Inflammatory macrophage (primary cell): ENCODE measurements at regions not wholly inside any gene's neighbourhood (a gene's known extent, or its start where the extent isn't known, plus 50 kb on each side); places are given as distances from the start of the nearest gene placed in this dataset.
"Not testable (repeated sequence)": the region's sequence is repeated elsewhere in the genome, so short reads cannot be mapped to it uniquely, and the experiment has no call there.

ENCODE experiments used
- DNase-seq, 2 donors: peaks; one replicate each; pipeline ENCODE4 v3.0.0-alpha.2; 2020 to 2022

DNA sequence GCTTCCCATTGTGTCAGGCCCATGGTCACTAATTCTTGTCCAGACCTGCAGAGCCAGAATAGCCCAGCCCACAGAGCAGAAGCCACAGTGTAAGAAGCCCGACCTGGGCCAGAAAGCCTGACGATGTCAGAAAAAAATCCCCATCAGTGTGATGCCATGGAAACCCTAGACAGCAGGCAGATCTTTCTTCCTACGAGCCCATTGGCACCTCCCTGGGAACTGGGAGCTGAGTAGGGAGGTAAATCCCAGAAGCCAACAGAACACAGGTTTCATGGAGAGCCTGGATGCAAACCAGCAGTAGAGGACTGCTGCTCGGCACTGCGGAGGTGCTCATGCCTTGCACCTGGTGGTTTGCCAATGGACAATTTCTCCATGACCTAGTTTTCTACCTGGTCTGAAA is 82.2 kb upstream of the SLC22A16 start:
- no peak for DNase-seq

DNA sequence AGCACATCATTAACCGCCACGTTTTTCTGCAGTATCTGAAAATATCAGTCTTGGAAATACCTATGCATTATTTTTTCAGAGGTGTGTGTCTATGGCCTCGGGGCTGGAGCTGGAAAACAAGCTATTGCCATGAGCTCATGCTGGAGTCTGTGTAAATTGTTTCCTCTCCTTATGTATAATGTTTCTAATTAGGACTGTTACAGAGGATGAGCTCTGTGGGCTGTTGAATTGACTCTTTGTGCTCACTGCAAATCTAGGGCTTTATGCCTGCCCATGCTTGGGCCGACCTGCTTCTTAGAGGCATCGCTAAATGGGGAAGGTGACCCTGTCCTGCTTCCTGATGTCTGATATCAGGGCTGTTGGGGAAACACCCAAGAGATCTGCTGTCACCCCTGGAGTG is 80.8 kb upstream of the SLC22A16 start:
- DNase-seq: no peak

GRCh38 chr6:110556317-110557110 is 80.1 kb upstream of the SLC22A16 start:
- DNase-seq: no peak

GRCh38 chr6:110554966-110555460 is 78.6 kb upstream of the SLC22A16 start:
- no peak for DNase-seq

GRCh38 chr6:110554441-110554840 is 78.0 kb upstream of the SLC22A16 start:
- no peak for DNase-seq

GRCh38 chr6:110552901-110553641 is 76.7 kb upstream of the SLC22A16 start:
- no peak for DNase-seq

DNA sequence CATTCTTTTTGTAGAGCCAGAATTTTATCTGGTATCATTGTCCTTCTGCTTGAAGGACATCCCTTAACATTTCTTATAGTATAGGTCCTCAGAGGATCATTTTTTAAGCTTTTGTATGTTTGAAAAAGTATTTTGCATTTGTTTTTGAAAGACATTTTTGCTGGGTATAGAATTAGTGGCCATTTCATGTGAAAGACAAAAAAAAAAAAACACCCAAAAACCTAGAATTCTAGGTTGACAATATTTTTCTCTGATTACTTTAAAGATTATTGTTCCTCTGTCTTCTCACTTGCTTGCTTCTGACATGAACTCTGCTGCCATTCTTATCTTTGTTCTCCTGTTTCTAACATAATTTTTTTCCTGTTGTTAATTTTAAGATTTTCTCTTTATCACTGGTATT is 75.7 kb upstream of the SLC22A16 start:
- DNase-seq: no peak

DNA sequence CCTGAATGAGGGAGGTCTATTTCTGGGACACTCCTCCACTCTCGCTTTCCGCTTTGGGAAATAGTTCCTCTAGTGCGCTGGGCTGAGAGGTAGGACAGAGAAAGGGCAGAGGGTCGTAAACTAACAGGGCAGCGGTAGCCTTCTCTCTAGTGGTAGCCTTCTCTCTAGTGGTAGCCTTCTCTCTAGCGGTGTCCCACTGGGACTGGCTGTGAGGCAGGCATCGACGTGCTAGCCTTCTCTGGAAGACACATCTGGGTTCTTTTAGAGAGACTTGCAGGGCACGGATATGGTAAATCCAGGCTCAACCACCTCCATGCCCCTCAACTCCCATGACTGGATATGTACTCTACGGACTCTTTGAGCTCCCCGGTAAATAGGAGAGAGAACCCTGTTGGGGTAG is 74.7 kb upstream of the SLC22A16 start:
- no peak for DNase-seq

DNA sequence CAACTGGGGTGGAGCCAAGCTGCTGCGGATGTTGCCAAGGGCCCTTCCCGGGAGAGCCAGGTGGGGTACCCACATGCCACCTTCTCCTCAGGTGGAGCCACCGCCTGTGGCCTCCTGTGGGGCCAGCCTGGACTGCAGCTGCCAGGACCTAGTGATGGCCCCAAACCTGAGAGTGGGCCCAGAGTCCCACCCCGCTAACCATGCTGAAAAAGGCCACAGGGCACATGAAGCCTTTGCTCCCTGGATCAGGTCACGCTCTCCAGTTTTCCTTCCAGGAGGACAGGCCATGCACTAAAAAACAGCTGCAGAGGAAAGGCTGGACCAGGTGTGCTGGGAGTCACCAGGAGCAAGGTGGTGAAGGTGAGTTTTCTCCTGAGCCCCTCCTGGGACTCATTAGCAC is 73.9 kb upstream of the SLC22A16 start:
- no peak for DNase-seq

GRCh38 chr6:110549277-110549676 is 72.9 kb upstream of the SLC22A16 start:
- DNase-seq: no peak

DNA sequence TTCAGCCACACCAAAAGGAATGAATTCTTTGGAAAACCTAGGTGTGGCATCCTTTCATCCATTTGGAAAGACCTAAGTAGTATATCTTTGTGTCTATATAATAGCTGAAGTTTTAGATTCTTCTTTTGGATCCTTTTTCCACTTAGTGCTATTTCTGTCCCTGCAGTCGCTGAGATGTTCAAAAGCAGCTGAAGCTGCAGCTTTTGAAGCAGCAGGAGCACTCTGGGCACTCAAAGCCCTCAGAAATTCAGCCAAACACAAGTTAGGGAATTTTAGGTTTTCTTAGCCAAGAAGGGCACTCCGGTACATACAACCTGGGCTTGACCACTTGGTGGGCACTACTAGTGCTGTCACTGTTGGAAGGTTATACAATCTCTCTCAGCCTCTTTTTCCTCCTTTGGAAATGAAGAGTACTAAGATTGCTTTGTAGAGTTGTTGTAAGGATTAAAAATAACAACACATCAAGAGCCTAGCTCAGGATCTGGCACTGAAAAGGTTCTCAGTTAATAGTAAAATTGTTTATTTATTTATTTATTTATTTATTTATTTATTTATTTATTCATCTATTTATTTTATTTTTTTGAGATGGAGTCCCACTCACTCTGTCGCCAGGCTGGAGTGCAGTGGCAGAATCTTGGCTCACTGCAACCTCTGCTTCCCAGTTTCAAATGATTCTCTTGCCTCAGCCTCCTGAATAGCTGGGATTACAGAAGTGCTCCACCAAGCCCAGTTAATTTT is 71.9 kb upstream of the SLC22A16 start:
- no peak for DNase-seq

DNA sequence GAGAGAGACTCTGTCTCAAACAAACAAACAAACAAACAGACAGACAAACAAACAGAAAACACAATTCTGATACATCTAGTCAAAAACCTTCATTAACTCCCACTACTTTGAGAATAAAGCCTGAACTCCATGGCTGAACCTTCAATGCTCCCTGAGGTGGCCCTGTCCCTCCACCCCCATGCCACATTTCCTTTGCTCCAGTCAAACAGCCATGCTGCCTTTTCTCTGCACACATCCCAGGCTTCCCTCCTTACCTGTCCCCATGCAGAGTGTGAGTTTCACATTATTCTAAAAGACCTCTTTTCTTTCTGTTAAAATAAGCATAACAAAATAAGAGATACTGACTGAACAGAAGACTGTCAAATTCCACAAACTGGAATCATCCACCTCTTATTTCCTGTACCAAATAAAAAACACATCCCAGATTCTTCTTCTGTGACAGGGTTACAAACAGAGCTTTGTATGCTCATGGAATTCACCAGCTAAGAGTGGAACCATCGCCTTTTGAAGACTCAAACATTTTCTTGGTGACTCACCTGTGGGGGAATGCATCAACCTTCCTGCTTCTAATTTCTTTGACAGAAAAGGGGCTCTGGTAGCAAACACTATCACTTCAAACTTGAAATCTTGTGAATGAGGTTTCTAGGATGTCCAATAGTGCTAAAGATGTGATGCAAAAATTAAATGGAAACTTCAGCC is 71.0 kb upstream of the SLC22A16 start:
- DNase-seq: no peak

DNA sequence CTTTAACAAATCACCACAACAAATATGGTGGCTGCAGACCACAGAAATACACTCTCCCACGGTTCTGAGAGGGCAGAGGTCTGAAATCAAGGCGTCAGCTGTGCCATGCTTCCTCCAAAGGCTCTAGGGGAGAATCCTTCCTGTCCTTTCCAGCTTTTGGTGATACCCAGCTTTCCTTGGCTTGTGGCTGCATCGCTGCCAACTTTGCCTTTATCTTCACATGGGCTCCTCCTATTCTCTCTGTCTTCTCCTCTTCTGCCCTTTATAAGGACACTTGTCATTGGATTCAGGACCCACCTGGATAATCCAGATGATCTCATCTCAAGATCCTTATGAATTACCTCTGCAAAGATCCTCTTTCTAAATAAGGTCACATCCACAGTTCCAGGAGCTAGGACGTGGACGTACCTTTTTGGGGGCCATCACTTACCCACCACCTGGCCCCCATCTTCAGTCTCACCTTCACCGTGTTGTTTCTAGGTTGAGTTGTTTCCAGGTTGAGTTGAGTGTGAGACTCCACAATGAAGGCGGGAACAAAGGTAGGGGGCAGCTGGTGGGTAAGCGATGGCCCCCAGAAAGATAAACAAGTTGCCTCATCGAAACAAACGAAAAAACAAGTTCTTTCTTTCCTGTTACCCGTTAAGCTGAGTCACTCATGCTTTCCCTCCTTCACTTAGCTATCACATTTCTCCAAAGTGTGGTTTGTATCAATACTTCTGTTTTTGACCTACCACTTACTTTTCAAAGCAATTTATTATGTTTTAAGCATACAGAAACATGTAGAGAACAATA is 68.9 kb upstream of the SLC22A16 start:
- DNase-seq: no peak

DNA sequence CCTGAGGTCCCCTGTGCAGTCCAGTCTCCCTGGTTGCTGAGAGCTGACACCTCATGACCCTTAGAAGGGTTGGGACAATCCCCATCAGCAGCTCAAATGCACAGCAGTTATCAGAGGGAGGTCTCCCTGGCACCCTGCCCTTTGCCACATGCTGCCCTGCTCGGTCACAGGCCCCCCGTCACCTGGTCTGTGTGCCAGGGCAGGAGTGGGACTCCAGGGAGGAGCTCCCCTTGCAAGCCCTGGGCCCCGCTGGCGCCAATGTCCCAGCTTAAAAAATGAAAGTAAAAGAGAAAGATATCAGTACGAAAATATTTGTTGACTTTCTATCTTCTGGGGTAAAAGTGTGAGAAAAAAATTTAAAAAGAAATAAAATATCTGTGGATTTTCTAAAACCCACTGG is 68.1 kb upstream of the SLC22A16 start:
- DNase-seq: no peak

GRCh38 chr6:110543106-110543505 is 66.7 kb upstream of the SLC22A16 start:
- no peak for DNase-seq

DNA sequence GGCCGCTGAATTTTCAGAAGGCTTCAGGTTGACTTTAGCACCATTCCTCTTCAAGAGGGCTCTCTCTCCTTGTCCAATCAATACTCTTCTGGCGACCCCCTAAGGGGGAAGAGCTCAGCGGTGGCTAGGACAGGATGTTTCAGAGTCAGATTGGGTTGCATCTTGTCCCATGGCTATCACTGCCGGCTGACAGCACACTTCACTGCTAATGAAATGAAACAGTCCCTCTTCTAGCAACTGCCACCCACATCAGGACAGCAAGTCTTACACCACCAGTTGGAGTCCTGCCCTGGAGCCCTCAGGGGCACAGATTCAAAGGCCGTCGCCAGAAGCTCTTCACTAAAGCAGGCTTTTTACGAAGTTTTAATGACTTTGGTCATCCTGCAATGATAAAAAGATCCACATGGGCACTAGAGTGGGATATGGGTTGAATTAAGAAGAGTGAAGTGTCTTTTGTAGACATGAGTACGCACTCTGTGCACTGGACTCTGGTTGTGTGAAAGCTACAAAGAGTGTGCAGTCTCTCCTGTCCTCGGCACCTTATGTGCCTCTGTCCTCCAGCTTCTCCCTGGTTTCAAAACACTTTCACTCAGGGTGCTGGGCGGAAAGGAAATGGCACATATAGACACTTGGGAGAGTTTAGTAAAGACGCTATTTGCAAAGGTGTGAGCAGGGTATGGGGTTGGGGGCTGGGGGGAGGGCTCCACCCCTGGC is 66.1 kb upstream of the SLC22A16 start:
- DNase-seq: no peak

DNA sequence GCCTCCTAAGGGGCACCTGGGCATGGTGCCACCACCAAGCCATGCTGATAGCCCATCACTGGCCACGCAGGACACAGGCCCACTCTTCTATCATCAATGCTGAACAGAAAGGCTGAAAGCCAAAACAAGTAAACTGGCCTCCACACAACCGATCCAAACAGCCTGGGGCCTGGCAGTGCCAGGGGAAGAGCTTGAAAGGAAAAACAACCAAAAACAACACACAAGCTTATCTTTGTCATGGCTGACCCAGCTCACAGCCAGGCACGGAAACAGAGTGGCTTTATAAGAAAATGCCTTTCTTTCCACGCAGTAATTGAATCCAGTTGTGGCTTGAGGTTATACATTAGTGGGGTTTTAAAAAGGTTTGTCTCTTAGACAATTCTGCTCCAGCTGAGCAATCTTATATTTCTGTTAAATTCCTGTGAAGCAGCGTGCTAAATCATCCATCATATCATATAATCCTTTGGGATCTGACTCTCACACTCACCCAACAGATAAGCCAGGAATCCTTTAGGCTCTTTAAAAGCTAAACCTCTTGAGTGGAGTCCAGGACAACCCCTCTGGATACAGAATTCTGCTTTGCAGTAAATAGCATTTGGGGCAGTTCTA is 65.4 kb upstream of the SLC22A16 start:
- no peak for DNase-seq

GRCh38 chr6:110539277-110540019 is 63.0 kb upstream of the SLC22A16 start:
- not testable (repeated sequence) for DNase-seq

DNA sequence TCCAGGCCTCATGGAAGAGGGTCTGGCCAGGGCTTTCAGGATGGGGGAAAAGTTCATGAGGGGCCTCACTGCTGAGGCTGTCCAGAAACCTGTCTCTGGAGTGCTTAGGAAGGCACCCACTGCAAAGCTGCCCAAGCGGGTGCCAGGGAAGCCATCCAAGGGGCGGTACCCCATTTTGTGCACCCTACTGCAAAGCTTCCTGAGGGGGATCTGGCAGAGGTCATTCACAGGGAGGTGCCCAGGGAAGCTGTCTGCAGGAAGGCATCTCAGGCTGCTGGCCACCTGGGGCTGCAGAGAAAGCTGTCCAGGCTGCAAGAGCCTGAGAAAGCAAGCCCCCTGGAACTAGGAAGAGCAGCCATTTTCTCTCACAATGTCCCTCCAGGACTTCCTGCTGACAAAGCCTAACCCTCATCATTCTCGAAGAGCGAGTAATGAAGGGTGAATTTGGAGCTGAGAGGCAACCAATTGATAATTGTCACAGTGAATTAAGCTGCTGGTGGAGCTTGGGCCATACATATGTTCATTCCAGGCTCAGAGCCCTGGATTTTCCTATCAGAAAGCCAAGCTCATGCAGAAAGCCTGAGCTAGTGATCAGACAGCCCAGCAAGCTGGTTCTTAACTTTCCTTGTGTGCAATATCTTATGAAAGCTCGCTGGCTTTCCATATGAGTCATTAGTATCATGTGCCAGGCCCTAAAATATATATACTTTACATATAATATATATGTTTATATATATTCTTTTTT is 62.2 kb upstream of the SLC22A16 start:
- DNase-seq: peak; percentile 16 to 20
